ENCODE measurements at regions not wholly inside any gene's neighbourhood (a gene's known extent, or its start where the extent isn't known, plus 50 kb on each side); places are given as distances from the start of the nearest gene placed in this dataset.

DNA sequence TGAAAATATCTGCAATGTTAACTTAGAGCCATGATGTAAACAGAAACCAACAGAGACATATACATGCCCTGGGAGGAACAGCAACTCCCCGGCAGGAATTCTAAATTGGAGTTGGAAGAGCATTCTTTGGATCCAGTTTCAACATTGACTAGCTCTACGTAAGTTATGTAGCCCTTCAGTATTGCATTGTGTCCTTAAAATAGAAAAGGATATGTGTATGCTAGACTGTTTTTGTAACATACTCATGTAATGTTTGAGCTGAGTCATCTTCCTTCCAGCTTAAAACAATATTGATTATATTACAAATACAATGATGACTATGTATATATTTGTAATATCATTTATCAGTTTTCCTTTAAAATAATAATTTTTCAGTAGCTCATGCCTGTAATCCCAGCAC is 1422.2 kb upstream of the PCDH20 start:
- no peaks in the 10 kb centered on the region for H3K36me3 ChIP-seq (ENCODE audit: control insufficient read depth, insufficient read depth, low read length)
- H3K27me3 ChIP-seq (replicated peaks; ENCODE audit: control insufficient read depth, insufficient read depth, low read length, poor library complexity, severe bottlenecking): no peaks in the 10 kb centered on the region
- no peak overlapping the region for H3K27ac ChIP-seq (ENCODE audit: insufficient read depth, low read length, poor library complexity, severe bottlenecking)
- H3K4me3 ChIP-seq (ENCODE audit: insufficient read depth, low read depth, low read length, poor library complexity, severe bottlenecking): no peak overlapping the region
- no peak for DNase-seq
- H3K9me3 ChIP-seq (ENCODE audit: control insufficient read depth, low read length): no peaks in the 10 kb centered on the region
- H3K4me1 ChIP-seq (ENCODE audit: control insufficient read depth, insufficient read depth, low read length, poor library complexity, severe bottlenecking): no peaks in the 10 kb centered on the region

DNA sequence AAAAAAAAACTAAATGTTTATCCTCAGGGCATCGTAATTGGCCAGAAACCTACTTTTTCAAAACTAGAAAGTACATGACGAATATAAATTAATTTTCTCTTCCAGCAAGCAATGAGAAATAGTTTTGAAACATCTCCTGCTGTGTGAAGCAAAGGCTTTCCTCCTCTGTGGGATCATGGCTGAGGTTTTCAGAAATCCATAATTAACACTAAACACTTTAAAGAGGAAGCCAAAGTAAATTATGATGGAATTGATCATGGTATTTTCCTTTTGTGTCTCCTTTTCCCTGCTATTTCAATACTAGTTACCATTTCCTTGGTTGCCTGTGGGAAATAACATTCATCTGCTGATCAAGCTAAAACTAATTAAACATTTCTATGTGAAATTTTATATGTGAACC is 1413.8 kb upstream of the PCDH20 start:
- H3K27me3 ChIP-seq (replicated peaks; ENCODE audit: control insufficient read depth, insufficient read depth, low read length, poor library complexity, severe bottlenecking): no peaks in the 10 kb centered on the region
- H3K4me3 ChIP-seq (ENCODE audit: insufficient read depth, low read depth, low read length, poor library complexity, severe bottlenecking): no peak overlapping the region
- no peak for DNase-seq
- no peak overlapping the region for H3K27ac ChIP-seq (ENCODE audit: insufficient read depth, low read length, poor library complexity, severe bottlenecking)
- no peaks in the 10 kb centered on the region for H3K4me1 ChIP-seq (ENCODE audit: control insufficient read depth, insufficient read depth, low read length, poor library complexity, severe bottlenecking)
- no peaks in the 10 kb centered on the region for H3K9me3 ChIP-seq (ENCODE audit: control insufficient read depth, low read length)
- no peaks in the 10 kb centered on the region for H3K36me3 ChIP-seq (ENCODE audit: control insufficient read depth, insufficient read depth, low read length)

GRCh38 chr13:62799931-62800436 is 1384.3 kb upstream of the PCDH20 start:
- no peaks in the 10 kb centered on the region for H3K9me3 ChIP-seq (ENCODE audit: control insufficient read depth, low read length)
- no peaks in the 10 kb centered on the region for H3K36me3 ChIP-seq (ENCODE audit: control insufficient read depth, insufficient read depth, low read length)
- H3K4me1 ChIP-seq (ENCODE audit: control insufficient read depth, insufficient read depth, low read length, poor library complexity, severe bottlenecking): no peaks in the 10 kb centered on the region
- H3K4me3 ChIP-seq (ENCODE audit: insufficient read depth, low read depth, low read length, poor library complexity, severe bottlenecking): no peak overlapping the region
- no peak for DNase-seq
- no peak overlapping the region for H3K27ac ChIP-seq (ENCODE audit: insufficient read depth, low read length, poor library complexity, severe bottlenecking)
- H3K27me3 ChIP-seq (replicated peaks; ENCODE audit: control insufficient read depth, insufficient read depth, low read length, poor library complexity, severe bottlenecking): no peaks in the 10 kb centered on the region

DNA sequence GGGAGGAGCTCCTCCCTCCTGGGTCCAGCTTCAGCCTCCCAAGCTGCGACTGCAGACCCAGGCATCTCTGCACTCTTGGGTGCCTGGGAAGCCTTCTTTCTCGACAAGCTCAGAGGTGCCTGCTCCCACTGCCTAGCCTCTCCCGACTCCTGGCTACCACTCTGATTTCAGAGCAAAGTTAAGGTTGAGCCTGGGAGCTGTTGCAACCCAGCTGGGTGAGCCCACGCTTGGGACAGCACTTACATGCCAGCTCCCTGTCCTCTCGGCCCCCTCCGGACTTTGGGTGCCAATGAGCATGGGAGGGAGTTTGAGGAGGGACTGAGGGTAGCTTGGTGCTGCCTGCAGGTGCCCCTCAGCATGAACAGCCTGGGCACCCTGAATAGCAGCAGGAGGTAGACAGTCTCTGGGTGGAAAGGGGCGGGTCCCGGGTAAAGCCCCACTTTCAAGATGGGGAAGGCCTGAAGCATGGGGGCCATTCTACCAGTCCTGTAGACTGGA is 1383.4 kb upstream of the PCDH20 start:
- Histone ChIP-seq H3K27ac (ENCODE audit: insufficient read depth, low read length, poor library complexity, severe bottlenecking) (no peak overlapping the region), H3K27me3 (replicated peaks; ENCODE audit: control insufficient read depth, insufficient read depth, low read length, poor library complexity, severe bottlenecking) (no peaks in the 10 kb centered on the region), H3K4me1 (ENCODE audit: control insufficient read depth, insufficient read depth, low read length, poor library complexity, severe bottlenecking) (no peaks in the 10 kb centered on the region), H3K9me3 (ENCODE audit: control insufficient read depth, low read length) (no peaks in the 10 kb centered on the region), H3K4me3 (ENCODE audit: insufficient read depth, low read depth, low read length, poor library complexity, severe bottlenecking) (no peak overlapping the region), H3K36me3 (ENCODE audit: control insufficient read depth, insufficient read depth, low read length) (no peaks in the 10 kb centered on the region)
- no peak for DNase-seq

DNA sequence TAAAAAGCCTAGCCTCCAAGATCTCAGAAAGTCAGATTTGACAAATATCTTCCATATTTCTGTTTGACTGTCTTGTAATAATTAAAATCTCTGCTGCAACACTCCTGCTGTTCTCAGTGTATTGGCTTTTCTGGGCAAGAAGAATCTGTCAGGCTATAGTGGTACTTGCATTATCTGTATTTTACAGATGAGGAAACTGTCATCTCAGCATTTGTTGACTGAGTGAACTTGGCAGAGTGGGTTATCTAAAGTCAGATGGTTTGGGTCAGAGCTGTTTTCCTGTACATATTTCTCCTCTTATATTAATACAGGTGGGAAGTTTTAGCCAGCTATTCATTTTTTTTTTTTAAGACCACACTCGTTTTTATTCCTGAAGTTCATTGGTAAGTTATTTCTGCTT is 1378.2 kb upstream of the PCDH20 start:
- H3K9me3 ChIP-seq (ENCODE audit: control insufficient read depth, low read length): no peaks in the 10 kb centered on the region
- no peak for DNase-seq
- H3K4me1 ChIP-seq (ENCODE audit: control insufficient read depth, insufficient read depth, low read length, poor library complexity, severe bottlenecking): no peaks in the 10 kb centered on the region
- no peaks in the 10 kb centered on the region for H3K27me3 ChIP-seq (replicated peaks; ENCODE audit: control insufficient read depth, insufficient read depth, low read length, poor library complexity, severe bottlenecking)
- H3K27ac ChIP-seq (ENCODE audit: insufficient read depth, low read length, poor library complexity, severe bottlenecking): no peak overlapping the region
- H3K36me3 ChIP-seq (ENCODE audit: control insufficient read depth, insufficient read depth, low read length): no peaks in the 10 kb centered on the region
- H3K4me3 ChIP-seq (ENCODE audit: insufficient read depth, low read depth, low read length, poor library complexity, severe bottlenecking): no peak overlapping the region

- H3K4me3 ChIP-seq (ENCODE audit: insufficient read depth, low read depth, low read length, poor library complexity, severe bottlenecking): no peak overlapping the region
- peaks cover 4% of the 10 kb centered on the region for H3K9me3 ChIP-seq (ENCODE audit: control insufficient read depth, low read length)
- H3K36me3 ChIP-seq (ENCODE audit: control insufficient read depth, insufficient read depth, low read length): no peaks in the 10 kb centered on the region
- H3K4me1 ChIP-seq (ENCODE audit: control insufficient read depth, insufficient read depth, low read length, poor library complexity, severe bottlenecking): no peaks in the 10 kb centered on the region
- no peak for DNase-seq
- H3K27ac ChIP-seq (ENCODE audit: insufficient read depth, low read length, poor library complexity, severe bottlenecking): no peak overlapping the region
- H3K27me3 ChIP-seq (replicated peaks; ENCODE audit: control insufficient read depth, insufficient read depth, low read length, poor library complexity, severe bottlenecking): no peaks in the 10 kb centered on the region
Observed at GRCh38 chr13:62781866-62782265, 1366.2 kb upstream of the PCDH20 start.

- Histone ChIP-seq H3K36me3 (ENCODE audit: control insufficient read depth, insufficient read depth, low read length) (no peaks in the 10 kb centered on the region), H3K4me3 (ENCODE audit: insufficient read depth, low read depth, low read length, poor library complexity, severe bottlenecking) (no peak overlapping the region)
Observed at GRCh38 chr13:62779161-62779560, 1363.5 kb upstream of the PCDH20 start.

GRCh38 chr13:62767473-62767872 is 1351.8 kb upstream of the PCDH20 start:
- no peak for DNase-seq
- H3K36me3 ChIP-seq (ENCODE audit: control insufficient read depth, insufficient read depth, low read length): no peaks in the 10 kb centered on the region
- no peaks in the 10 kb centered on the region for H3K9me3 ChIP-seq (ENCODE audit: control insufficient read depth, low read length)
- no peaks in the 10 kb centered on the region for H3K4me1 ChIP-seq (ENCODE audit: control insufficient read depth, insufficient read depth, low read length, poor library complexity, severe bottlenecking)
- no peak overlapping the region for H3K4me3 ChIP-seq (ENCODE audit: insufficient read depth, low read depth, low read length, poor library complexity, severe bottlenecking)
- no peak overlapping the region for H3K27ac ChIP-seq (ENCODE audit: insufficient read depth, low read length, poor library complexity, severe bottlenecking)
- H3K27me3 ChIP-seq (replicated peaks; ENCODE audit: control insufficient read depth, insufficient read depth, low read length, poor library complexity, severe bottlenecking): no peaks in the 10 kb centered on the region

More at GRCh38 chr13:62779161-62779560, 1363.5 kb upstream of the PCDH20 start:
- H3K27ac ChIP-seq (ENCODE audit: insufficient read depth, low read length, poor library complexity, severe bottlenecking): no peak overlapping the region
- no peak for DNase-seq
- H3K4me1 ChIP-seq (ENCODE audit: control insufficient read depth, insufficient read depth, low read length, poor library complexity, severe bottlenecking): no peaks in the 10 kb centered on the region
- no peaks in the 10 kb centered on the region for H3K27me3 ChIP-seq (replicated peaks; ENCODE audit: control insufficient read depth, insufficient read depth, low read length, poor library complexity, severe bottlenecking)
- H3K9me3 ChIP-seq (ENCODE audit: control insufficient read depth, low read length): peaks cover 4% of the 10 kb centered on the region

DNA sequence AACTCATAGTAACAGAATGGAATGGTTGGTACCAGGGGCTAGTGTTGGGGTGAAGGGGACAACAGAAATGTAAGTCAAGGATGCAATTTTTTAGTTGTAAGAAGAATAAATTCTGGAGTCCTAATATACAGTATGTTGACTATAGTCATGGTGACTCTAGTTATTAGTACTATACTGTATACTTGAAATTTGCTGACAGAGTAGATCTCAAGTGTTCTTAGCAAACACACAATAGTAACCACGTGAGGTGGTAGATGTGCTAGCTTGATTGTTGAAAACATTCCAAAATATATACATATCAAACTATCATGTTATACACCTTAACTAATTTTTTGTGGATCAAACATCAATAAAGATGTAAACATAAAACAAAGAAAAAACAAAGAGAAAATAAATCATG is 1345.1 kb upstream of the PCDH20 start:
- H3K9me3 ChIP-seq (ENCODE audit: control insufficient read depth, low read length): no peaks in the 10 kb centered on the region
- no peak for DNase-seq
- no peaks in the 10 kb centered on the region for H3K27me3 ChIP-seq (replicated peaks; ENCODE audit: control insufficient read depth, insufficient read depth, low read length, poor library complexity, severe bottlenecking)
- H3K27ac ChIP-seq (ENCODE audit: insufficient read depth, low read length, poor library complexity, severe bottlenecking): no peak overlapping the region
- H3K4me1 ChIP-seq (ENCODE audit: control insufficient read depth, insufficient read depth, low read length, poor library complexity, severe bottlenecking): no peaks in the 10 kb centered on the region
- H3K4me3 ChIP-seq (ENCODE audit: insufficient read depth, low read depth, low read length, poor library complexity, severe bottlenecking): no peak overlapping the region
- no peaks in the 10 kb centered on the region for H3K36me3 ChIP-seq (ENCODE audit: control insufficient read depth, insufficient read depth, low read length)

DNA sequence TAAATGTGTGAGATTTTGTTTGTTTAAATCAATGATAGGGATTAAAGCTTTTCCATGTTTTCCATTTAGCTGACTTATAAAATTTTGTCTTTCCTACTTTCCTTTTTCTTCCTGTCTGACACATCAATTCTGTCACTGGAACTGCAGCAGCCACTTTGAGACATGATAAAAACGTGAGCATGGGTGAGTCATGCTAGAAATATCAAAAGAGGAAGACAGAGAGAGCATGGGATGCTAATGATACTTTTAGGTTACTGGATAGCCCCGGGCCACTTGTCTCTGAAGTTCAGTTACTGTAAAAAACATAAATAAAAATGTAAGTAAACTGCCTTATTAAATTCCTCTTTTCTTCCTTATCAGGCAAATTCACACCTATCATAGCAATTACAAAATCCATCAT is 1332.0 kb upstream of the PCDH20 start:
- no peaks in the 10 kb centered on the region for H3K27me3 ChIP-seq (replicated peaks; ENCODE audit: control insufficient read depth, insufficient read depth, low read length, poor library complexity, severe bottlenecking)
- H3K27ac ChIP-seq (ENCODE audit: insufficient read depth, low read length, poor library complexity, severe bottlenecking): no peak overlapping the region
- DNase-seq: no peak
- no peaks in the 10 kb centered on the region for H3K4me1 ChIP-seq (ENCODE audit: control insufficient read depth, insufficient read depth, low read length, poor library complexity, severe bottlenecking)
- H3K9me3 ChIP-seq (ENCODE audit: control insufficient read depth, low read length): no peaks in the 10 kb centered on the region
- H3K36me3 ChIP-seq (ENCODE audit: control insufficient read depth, insufficient read depth, low read length): no peaks in the 10 kb centered on the region
- H3K4me3 ChIP-seq (ENCODE audit: insufficient read depth, low read depth, low read length, poor library complexity, severe bottlenecking): no peak overlapping the region

All from effector memory CD4-positive, alpha-beta T cell (primary cell).